ENCODE measurements at regions not wholly inside any gene's neighbourhood (a gene's known extent, or its start where the extent isn't known, plus 50 kb on each side); places are given as distances from the start of the nearest gene placed in this dataset.

DNA sequence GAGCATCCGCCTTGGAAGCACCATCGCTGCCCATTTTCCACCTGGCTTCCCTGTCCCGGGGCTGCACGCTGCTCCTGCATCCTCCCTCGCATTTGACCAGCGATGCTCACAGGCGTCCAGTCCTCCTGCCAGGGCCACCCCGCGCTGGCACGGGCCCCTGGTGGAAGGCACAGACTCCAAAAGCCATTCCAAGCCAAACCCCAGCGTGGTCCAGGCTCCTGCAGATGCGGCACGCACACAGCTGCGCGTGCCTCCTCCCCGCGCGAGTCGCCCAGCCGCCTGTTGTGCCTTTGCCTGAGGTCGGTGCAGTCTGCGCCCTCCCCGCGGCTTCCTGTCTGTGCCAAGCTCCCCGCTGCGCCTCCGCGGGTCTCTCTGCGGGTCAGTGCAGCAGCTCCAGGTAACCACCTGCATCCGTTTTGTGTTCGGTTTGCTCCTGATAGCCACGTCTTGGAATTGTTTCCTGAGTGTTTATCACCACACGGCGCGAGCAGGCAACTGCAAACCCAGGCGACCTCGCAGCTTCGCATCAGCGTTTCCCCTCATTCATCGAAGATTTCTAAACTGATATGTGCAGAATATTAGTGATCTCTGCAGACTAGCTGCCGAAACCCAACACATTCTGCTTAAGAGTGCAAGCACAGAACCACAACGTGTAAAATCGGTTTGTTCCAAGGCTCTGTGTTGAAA lies 65.2 kb upstream of the SALL3 start:
- ATAC-seq: no peak
- TF ChIP-seq, protein P1, sequence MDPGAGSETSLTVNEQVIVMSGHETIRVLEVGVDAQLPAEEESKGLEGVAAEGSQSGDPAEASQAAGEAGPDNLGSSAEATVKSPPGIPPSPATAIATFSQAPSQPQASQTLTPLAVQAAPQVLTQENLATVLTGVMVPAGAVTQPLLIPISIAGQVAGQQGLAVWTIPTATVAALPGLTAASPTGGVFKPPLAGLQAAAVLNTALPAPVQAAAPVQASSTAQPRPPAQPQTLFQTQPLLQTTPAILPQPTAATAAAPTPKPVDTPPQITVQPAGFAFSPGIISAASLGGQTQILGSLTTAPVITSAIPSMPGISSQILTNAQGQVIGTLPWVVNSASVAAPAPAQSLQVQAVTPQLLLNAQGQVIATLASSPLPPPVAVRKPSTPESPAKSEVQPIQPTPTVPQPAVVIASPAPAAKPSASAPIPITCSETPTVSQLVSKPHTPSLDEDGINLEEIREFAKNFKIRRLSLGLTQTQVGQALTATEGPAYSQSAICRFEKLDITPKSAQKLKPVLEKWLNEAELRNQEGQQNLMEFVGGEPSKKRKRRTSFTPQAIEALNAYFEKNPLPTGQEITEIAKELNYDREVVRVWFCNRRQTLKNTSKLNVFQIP (CRISPR knock-in tag; IDR thresholded peaks at IDR 0.05; ENCODE audit: borderline replicate concordance, low read depth): no peak
- TF ChIP-seq ZFP3 (CRISPR knock-in tag; IDR thresholded peaks at IDR 0.05) (no peak), ZFP30 (CRISPR knock-in tag; IDR thresholded peaks at IDR 0.05) (no peak), ESRRG (CRISPR knock-in tag; IDR thresholded peaks at IDR 0.05) (no peak), BACH2 (CRISPR knock-in tag; IDR thresholded peaks at IDR 0.05; ENCODE audit: borderline replicate concordance) (no peak), OSR1 (CRISPR knock-in tag; IDR thresholded peaks at IDR 0.05) (no peak), TCF4 (CRISPR knock-in tag; IDR thresholded peaks at IDR 0.05; ENCODE audit: borderline replicate concordance) (no peak), ZNF8 (CRISPR knock-in tag; IDR thresholded peaks at IDR 0.05) (no peak), ARNTL (CRISPR knock-in tag; IDR thresholded peaks at IDR 0.05; ENCODE audit: borderline replicate concordance, low read depth) (no peak), CSDC2 (CRISPR knock-in tag; IDR thresholded peaks at IDR 0.05) (no peak)
- TF ChIP-seq, protein P2, sequence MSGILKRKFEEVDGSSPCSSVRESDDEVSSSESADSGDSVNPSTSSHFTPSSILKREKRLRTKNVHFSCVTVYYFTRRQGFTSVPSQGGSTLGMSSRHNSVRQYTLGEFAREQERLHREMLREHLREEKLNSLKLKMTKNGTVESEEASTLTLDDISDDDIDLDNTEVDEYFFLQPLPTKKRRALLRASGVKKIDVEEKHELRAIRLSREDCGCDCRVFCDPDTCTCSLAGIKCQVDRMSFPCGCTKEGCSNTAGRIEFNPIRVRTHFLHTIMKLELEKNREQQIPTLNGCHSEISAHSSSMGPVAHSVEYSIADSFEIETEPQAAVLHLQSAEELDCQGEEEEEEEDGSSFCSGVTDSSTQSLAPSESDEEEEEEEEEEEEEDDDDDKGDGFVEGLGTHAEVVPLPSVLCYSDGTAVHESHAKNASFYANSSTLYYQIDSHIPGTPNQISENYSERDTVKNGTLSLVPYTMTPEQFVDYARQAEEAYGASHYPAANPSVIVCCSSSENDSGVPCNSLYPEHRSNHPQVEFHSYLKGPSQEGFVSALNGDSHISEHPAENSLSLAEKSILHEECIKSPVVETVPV (CRISPR knock-in tag; IDR thresholded peaks at IDR 0.05): no peak

DNA sequence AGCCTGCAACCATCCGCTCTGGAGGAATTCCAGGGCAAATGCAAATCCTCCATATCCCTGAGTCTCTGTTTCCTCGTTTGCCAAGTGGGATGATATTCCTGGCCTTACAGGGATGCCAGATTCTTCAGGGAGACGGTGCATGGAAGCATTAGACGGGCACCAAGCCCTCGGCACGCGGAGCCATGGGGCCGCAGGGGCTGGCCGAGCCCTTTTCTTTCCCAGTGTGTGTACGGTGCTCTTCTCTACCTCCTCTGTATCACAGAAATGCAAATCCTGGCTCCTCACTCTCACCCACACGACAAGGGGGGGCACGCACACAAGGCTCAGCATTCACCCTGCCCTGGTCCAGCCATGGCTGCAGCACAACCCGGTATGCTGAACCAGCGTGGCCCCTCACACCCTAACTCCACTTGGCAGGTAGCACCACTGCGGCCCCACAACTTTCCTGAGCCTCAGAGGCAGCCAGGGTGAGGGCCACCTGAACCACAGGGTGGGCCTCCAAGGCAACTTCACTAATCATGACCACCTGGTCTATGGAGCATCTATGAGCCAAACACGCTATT lies 64.1 kb upstream of the SALL3 start:
- TF ChIP-seq RARB (CRISPR knock-in tag; IDR thresholded peaks at IDR 0.05): no peak
- TF ChIP-seq, protein P3, sequence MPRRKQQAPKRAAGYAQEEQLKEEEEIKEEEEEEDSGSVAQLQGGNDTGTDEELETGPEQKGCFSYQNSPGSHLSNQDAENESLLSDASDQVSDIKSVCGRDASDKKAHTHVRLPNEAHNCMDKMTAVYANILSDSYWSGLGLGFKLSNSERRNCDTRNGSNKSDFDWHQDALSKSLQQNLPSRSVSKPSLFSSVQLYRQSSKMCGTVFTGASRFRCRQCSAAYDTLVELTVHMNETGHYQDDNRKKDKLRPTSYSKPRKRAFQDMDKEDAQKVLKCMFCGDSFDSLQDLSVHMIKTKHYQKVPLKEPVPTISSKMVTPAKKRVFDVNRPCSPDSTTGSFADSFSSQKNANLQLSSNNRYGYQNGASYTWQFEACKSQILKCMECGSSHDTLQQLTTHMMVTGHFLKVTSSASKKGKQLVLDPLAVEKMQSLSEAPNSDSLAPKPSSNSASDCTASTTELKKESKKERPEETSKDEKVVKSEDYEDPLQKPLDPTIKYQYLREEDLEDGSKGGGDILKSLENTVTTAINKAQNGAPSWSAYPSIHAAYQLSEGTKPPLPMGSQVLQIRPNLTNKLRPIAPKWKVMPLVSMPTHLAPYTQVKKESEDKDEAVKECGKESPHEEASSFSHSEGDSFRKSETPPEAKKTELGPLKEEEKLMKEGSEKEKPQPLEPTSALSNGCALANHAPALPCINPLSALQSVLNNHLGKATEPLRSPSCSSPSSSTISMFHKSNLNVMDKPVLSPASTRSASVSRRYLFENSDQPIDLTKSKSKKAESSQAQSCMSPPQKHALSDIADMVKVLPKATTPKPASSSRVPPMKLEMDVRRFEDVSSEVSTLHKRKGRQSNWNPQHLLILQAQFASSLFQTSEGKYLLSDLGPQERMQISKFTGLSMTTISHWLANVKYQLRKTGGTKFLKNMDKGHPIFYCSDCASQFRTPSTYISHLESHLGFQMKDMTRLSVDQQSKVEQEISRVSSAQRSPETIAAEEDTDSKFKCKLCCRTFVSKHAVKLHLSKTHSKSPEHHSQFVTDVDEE (CRISPR knock-in tag; IDR thresholded peaks at IDR 0.05): no peak
- no peak for TF ChIP-seq SNAI2 (CRISPR knock-in tag; IDR thresholded peaks at IDR 0.05)
- TF ChIP-seq, protein P1 (CRISPR knock-in tag; IDR thresholded peaks at IDR 0.05; ENCODE audit: borderline replicate concordance, low read depth): no peak
- no peak for TF ChIP-seq PPARA (CRISPR knock-in tag; IDR thresholded peaks at IDR 0.05; ENCODE audit: borderline replicate concordance)
- no peak for TF ChIP-seq GLIS3 (CRISPR knock-in tag; IDR thresholded peaks at IDR 0.05)
- TF ChIP-seq, protein P4, sequence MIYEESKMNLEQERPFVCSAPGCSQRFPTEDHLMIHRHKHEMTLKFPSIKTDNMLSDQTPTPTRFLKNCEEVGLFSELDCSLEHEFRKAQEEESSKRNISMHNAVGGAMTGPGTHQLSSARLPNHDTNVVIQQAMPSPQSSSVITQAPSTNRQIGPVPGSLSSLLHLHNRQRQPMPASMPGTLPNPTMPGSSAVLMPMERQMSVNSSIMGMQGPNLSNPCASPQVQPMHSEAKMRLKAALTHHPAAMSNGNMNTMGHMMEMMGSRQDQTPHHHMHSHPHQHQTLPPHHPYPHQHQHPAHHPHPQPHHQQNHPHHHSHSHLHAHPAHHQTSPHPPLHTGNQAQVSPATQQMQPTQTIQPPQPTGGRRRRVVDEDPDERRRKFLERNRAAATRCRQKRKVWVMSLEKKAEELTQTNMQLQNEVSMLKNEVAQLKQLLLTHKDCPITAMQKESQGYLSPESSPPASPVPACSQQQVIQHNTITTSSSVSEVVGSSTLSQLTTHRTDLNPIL (CRISPR knock-in tag; IDR thresholded peaks at IDR 0.05; ENCODE audit: low read depth): no peak
- TF ChIP-seq ZNF565 (CRISPR knock-in tag; conservative IDR thresholded peaks at IDR 0.05; ENCODE audit: low read depth): no peak
- TF ChIP-seq, protein P2 (CRISPR knock-in tag; IDR thresholded peaks at IDR 0.05): no peak

DNA sequence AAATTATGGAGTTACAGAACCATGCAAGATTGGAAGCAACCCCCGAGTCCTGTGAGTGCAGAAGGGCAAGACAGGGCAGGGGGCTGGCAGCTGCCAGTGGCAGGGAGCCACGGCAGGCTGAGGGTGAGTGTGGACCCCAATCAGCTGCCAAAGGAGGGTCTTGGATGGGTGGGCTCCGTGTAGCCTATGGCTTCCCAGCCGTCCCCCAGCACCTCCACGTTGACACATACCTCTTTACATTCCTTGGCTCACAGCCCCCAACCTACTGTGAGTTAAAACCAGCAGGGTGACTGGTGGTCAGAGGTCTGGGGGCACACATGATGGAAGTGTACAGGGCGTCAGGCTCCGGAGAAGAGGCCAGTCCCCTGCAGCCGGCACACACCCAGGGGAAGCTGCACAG lies 60.9 kb upstream of the SALL3 start:
- ATAC-seq: no peak
- no peak for TF ChIP-seq ZNF8 (CRISPR knock-in tag; IDR thresholded peaks at IDR 0.05)
- no peak for TF ChIP-seq CSDC2 (CRISPR knock-in tag; IDR thresholded peaks at IDR 0.05)
- no peak for TF ChIP-seq PPARA (CRISPR knock-in tag; IDR thresholded peaks at IDR 0.05; ENCODE audit: borderline replicate concordance)
- TF ChIP-seq OSR1 (CRISPR knock-in tag; IDR thresholded peaks at IDR 0.05): no peak
- TF ChIP-seq ZFP30 (CRISPR knock-in tag; IDR thresholded peaks at IDR 0.05): no peak
- TF ChIP-seq TCF4 (CRISPR knock-in tag; IDR thresholded peaks at IDR 0.05; ENCODE audit: borderline replicate concordance): no peak

More for the DNA sequence above, 64.1 kb upstream of the SALL3 start:
- ATAC-seq: no peak
